ENCODE measurements at regions not wholly inside any gene's neighbourhood (a gene's known extent, or its start where the extent isn't known, plus 50 kb on each side); places are given as distances from the start of the nearest gene placed in this dataset.

DNA sequence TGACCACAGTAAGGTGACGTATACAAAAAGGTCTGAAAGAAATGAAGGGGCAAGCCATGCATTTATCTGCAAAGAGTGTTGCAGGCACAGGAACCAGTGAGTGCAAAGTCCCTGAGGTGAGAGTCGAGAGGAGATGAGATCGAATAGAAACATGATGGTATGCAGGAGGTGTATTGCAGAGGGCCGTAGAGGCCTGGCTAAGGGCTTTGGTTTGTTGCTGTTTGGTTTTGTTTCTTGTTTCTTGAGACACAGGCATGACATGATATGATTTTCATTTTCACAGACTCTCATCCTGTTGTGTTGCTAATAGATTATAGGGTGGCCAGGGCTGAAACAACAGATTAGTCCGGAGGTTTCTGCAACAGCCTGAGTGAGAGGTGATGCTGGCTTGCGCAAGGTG, 80.4 kb downstream of the HSPH1 start:
- intact Hi-C loops (cut with DNase I), result no loop called here
- DNase-seq, result no peak

DNA sequence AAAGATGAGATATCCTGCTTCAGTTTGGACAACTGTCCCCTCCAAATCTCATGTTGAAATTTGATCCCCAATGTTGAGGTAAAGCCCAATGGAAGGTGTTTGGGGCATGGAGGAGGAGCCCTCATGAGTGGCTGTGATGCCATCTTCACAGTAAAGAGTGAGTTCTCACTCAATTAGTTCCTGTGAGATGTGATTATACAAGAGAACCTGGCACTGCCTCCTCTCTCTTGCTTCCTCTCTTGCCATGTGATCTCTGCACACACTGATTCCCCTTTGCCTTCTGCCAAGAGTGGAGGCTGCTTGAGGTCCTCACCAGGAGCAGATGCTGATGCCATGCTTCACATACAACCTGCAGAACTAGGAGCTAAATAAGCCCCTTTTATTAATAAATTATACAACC, 86.9 kb downstream of the HSPH1 start:
- intact Hi-C loops (cut with DNase I), result no loop called here
- no peak for DNase-seq

DNA sequence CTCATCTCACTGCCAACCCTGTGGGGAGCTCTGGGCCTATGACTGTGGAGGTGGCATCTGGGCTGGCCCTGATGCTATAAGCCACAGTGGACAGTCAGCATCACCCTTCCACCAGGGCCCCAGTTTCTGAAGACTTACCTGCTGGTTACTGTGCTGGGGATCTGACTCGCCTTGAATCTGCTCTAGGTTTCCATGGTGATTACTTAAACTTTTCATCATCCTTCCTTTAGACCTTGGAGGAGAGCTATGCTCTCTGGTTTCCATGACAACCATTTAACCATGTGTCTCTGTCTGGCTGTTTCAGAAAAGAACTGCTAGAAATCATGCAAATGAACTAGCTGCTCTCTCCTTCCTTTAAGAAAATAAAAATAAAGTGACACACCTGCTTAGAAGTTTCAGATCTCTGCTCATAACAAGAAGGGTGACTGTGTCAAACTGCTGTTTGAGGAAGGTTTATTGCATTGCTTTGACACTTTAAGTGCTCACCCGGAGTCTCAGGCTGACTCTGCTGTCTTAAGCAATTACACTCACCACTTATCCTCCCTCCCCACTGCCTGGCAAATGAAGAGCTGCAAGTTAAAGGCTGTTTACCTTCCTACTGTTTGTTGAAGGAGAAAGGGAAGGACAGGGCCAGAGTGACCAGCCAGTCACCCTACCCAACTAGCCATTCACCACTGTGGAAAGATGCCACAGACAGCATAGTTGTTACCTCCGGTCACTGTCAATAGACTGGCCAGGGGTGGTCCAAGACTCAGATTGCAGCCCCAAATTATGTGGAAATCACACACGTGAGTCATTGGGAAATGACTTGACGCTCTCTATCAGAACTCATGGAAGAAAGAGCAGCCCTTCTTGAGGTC, 87.6 kb downstream of the HSPH1 start:
- DNase-seq, result peak in 1 of 10 donors; percentile 82

GRCh38 chr13:31072041-31072440, 89.7 kb downstream of the HSPH1 start:
- no peak for DNase-seq
- intact Hi-C loops (cut with DNase I), result no loop called here

More for the DNA sequence above, 87.6 kb downstream of the HSPH1 start:
- intact Hi-C loops (cut with DNase I), result no loop called here

DNA sequence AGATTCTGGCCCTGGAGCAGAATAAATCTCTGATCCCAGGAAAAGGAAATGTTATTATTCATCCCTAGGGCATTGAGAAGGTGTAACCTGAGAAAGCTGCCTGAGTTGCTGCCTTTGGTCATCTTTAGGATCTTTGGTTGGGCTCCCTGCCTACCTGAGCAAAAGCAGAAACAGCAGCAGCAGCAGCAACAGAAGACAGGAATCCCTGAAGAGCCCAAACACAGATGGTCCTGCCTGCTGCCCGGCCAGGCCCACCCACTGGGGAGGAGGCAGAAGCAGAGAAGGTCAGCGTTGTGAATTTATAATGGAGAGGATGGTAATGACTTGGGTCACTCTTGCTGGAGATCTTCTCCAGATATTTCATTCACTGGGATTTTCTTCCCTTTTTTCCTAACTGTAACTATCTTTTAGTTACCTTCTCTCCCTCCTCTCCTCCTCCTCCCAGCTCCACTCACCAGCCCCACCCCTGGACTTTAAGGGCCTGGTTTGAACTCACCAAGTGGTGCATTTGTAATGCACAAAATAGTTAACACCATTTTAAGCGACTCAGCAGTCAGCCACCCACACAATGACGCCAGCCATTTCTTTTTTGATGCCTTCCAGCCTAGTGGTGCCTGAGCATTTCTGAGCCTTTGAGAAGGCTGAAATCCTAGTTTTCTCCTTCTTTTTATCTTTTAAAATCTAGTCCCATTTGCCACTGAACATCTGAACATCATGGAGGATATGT, 91.7 kb downstream of the HSPH1 start:
- DNase-seq, result peak in 1 of 10 donors; percentile 68
- intact Hi-C loops (cut with DNase I), result no loop called here

DNA sequence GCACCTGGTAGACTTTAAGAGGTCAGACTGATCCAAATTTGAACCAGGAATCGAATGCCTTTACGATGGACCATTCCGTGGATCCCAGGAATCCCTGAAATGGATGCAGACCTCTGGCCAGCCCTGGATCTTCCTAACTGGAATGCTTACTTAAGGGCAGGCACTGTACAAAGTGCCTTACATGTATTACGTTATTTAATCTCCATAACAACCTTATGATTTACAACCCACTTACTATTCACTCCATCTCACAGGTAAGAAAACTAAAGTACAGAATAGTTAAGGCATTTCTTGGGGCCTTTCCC, 93.6 kb downstream of the HSPH1 start:
- intact Hi-C loops (cut with DNase I), result no loop called here
- DNase-seq, result no peak

DNA sequence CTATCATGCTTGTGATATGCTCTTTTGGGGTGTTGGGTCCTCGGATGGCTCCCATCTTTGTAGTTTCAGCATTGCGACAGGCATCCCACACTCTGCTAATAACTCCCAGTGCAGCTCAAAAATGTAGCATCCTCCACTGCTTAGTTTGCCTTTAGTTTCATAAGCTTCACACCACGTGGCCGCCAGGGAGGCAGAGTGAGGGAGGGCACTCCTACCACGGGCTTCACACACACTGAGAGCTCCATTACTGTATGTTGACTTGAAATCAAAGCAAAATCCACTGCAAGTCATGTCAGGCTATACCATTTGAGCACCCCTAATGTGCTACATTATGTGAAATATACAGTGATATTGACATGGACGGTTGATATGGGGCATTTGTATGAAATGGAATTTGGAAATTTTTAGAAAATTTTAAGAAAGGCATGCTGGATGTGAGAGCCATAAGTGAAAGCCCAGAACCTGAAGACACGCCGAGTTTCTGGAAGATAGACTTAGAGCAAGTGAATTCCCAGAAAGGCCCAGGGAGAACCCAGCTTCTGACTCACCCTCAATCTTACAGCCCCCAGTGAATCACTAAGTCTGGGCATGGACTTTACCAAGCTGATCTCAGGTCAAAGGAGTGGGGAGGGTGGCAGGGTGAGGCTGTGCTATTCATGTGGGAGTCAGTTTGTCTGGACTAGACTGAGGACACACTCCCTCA, 94.1 kb downstream of the HSPH1 start:
- DNase-seq, result peak in 1 of 10 donors; percentile 91
- intact Hi-C loops (cut with DNase I), result no loop called here

GRCh38 chr13:31064636-31065035, 97.1 kb downstream of the HSPH1 start:
- intact Hi-C loops (cut with DNase I), result no loop called here
- no peak for DNase-seq

- intact Hi-C loops (cut with DNase I), result no loop called here
- no peak for DNase-seq
Measured at GRCh38 chr13:31063772-31064171, 97.9 kb downstream of the HSPH1 start.

- DNase-seq, result no peak
- intact Hi-C loops (cut with DNase I), result no loop called here
Measured at GRCh38 chr13:31060655-31061054, 101.0 kb downstream of the HSPH1 start.

- no peak for DNase-seq
- intact Hi-C loops (cut with DNase I), result no loop called here
Measured at GRCh38 chr13:31060220-31060619, 101.5 kb downstream of the HSPH1 start.

DNA sequence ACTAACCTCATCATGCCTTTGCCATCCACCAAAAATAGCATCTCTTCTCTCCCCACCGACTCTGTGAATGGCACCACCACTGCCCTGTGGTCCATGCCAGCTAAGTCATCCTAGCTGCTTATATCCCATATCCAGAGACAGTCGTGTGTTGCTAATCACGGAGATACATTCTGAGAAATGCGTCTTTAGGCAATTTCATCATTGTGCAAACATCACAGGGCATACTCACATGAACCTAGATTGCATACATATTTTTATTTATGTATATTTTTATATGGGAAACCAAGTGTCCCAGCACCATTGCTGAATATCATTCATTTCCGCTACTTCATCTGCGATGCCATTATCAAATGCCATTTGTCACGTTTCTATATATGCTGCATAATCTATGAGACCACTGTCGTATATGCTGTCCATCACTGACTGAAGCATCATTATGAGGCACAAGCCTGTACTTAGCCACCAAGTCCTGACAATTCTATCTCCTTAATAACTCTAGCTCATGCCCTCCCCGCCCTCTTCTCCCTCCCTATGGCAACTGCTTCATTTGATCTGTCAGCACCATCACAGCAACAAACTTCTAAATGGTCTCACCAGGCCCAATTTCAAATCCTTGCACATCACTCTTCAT, 104.2 kb downstream of the HSPH1 start:
- no peak for DNase-seq
- intact Hi-C loops (cut with DNase I), result no loop called here

DNA sequence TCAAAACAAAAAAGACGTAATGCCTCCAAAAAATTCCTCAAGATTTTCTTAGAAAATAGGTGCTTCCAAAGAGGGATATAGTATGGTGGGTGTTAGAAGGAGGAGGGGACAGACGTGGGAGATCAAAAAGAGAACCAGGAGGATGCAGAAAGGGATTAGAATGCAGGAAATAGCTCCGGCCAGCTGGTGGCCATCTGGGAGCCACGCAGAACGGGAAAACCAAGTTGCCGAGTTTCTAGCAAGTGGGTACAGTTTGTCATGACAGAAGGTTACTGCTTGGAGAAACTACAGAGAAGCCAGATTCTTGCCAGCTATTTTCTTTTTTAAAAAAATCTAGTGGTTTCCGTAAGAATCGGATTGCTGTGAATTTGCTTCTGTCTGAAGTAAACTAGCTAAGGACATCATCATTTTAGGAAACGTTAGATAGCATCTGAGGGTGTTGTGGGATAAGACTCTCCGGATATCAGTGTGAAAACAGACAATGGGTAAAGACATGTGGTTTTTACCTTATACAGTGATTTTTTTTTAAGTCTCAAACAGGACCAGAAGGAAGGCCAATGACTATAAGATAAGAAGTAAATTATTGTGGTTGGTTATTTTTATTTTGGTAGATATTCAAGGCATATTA, 104.9 kb downstream of the HSPH1 start:
- DNase-seq, result peak in 3 of 10 donors; percentile 64 to 91 (median 85)
- intact Hi-C loops (cut with DNase I), result no loop called here

GRCh38 chr13:31055589-31055988, 106.1 kb downstream of the HSPH1 start:
- intact Hi-C loops (cut with DNase I), result no loop called here

DNA sequence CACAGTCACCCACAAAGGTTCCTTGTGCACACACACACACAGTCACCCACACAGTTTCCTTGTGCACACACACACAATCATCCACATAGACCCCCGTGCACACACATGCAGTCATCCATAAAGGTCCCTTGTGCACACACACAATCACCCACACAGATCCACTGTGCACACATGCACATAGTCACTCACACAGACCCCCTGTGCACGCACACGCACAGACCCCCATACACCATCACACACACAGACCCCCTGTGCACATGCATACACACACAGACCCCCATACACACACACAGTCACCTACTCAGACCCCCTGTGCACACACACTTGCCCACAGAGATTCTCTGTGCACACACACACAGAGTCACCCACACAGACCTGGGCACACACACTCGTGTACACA, 107.1 kb downstream of the HSPH1 start:
- intact Hi-C loops (cut with DNase I), result no loop called here
- DNase-seq, result no peak

More at GRCh38 chr13:31055589-31055988, 106.1 kb downstream of the HSPH1 start:
- no peak for DNase-seq

- no peak for DNase-seq
- intact Hi-C loops (cut with DNase I), result no loop called here
Measured at GRCh38 chr13:31053896-31054295, 107.8 kb downstream of the HSPH1 start.

DNA sequence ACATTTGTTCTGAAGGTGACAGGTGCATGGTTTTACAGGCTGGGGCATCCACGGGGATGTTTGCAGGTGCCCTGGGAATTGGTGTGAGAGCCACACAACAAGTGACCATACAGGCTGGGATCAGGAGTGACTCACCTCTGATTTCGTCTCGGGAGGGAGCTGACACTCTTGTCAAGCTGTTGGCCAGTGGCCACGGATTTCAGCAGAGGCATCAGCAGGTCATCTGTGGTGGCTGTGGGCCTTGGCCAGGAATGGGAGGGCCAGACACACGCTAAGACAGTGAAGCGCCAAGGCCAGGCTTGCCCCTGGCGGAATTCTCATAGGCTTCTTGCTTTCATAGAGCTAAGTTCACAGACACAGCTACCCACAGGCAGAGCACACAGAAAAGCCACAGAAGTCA, 108.6 kb downstream of the HSPH1 start:
- intact Hi-C loops (cut with DNase I), result no loop called here

DNA sequence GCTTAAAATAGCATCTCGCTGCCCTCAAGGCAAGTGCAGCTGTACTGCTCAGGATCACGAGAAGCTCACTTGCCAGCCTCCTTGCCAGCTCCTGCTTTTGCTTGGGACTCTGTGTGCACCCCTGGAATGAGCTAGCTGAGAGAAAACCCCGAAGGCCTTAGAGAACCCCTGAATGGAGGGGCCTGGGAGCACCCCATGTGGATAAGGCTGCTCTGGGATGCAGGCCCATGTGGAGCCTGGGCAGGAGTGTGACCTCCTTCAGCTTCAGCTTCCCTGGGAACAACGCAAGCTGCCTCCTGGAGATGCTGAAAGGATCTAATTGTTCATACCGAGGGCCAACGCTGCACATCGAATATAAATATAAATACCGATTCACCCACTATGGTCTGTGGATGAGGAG, 109.2 kb downstream of the HSPH1 start:
- intact Hi-C loops (cut with DNase I), result no loop called here
- DNase-seq, result peak in 1 of 10 donors; percentile 76

More for the DNA sequence above, 108.6 kb downstream of the HSPH1 start:
- peak in 1 of 10 donors; percentile 67 for DNase-seq

GRCh38 chr13:31051999-31052398, 109.7 kb downstream of the HSPH1 start:
- intact Hi-C loops (cut with DNase I), result no loop called here

More at GRCh38 chr13:31051999-31052398, 109.7 kb downstream of the HSPH1 start:
- DNase-seq, result peak in 1 of 10 donors; percentile 70

Data from posterior cingulate gyrus (tissue), 11 donors.